M059J (cell line): ENCODE measurements at regions not wholly inside any gene's neighbourhood (a gene's known extent, or its start where the extent isn't known, plus 50 kb on each side); places are given as distances from the start of the nearest gene placed in this dataset.

Experiments
- DNase-seq: peaks from one replicate; pipeline ENCODE4 v3.0.0-alpha.2; 2012; ENCODE audit warnings: low read depth

GRCh38 chr18:43482136-43482535 lies 204.8 kb upstream of the SYT4 start:
- DNase-seq: no peak

GRCh38 chr18:43482600-43482999 lies 205.3 kb upstream of the SYT4 start:
- no peak for DNase-seq

GRCh38 chr18:43484710-43485109 lies 207.4 kb upstream of the SYT4 start:
- no peak for DNase-seq

GRCh38 chr18:43485545-43485963 lies 208.3 kb upstream of the SYT4 start:
- no peak for DNase-seq

GRCh38 chr18:43486462-43486861 lies 209.2 kb upstream of the SYT4 start:
- DNase-seq: peak; percentile 25

GRCh38 chr18:43501099-43501498 lies 223.8 kb upstream of the SYT4 start:
- no peak for DNase-seq

GRCh38 chr18:43506935-43507334 lies 229.6 kb upstream of the SYT4 start:
- DNase-seq: no peak

GRCh38 chr18:43507842-43508481 lies 230.7 kb upstream of the SYT4 start:
- no peak for DNase-seq

GRCh38 chr18:43514747-43515146 lies 237.5 kb upstream of the SYT4 start:
- DNase-seq: no peak

- DNase-seq: no peak
Observed at GRCh38 chr18:43515481-43515880, 238.2 kb upstream of the SYT4 start.

GRCh38 chr18:43524260-43524659 lies 247.0 kb upstream of the SYT4 start:
- no peak for DNase-seq

- peak; percentile 17 for DNase-seq
Observed at GRCh38 chr18:43525169-43525568, 247.9 kb upstream of the SYT4 start.

GRCh38 chr18:43526426-43527145 lies 249.3 kb upstream of the SYT4 start:
- DNase-seq: no peak

GRCh38 chr18:43531438-43531837 lies 254.1 kb upstream of the SYT4 start:
- no peak for DNase-seq

- no peak for DNase-seq
Observed at GRCh38 chr18:43533371-43533770, 256.1 kb upstream of the SYT4 start.

- DNase-seq: peak; percentile 12
Observed at GRCh38 chr18:43534511-43534910, 257.2 kb upstream of the SYT4 start.

- no peak for DNase-seq
Observed at GRCh38 chr18:43539862-43540261, 262.6 kb upstream of the SYT4 start.

- DNase-seq: no peak
Observed at GRCh38 chr18:43542016-43542415, 264.7 kb upstream of the SYT4 start.

GRCh38 chr18:43543236-43543635 lies 265.9 kb upstream of the SYT4 start:
- no peak for DNase-seq

GRCh38 chr18:43547456-43547855 lies 270.2 kb upstream of the SYT4 start:
- DNase-seq: no peak

- no peak for DNase-seq
Observed at GRCh38 chr18:43559507-43559906, 282.2 kb upstream of the SYT4 start.

GRCh38 chr18:43563780-43564179 lies 286.5 kb upstream of the SYT4 start:
- peak; percentile 37 for DNase-seq

GRCh38 chr18:43570593-43570992 lies 293.3 kb upstream of the SYT4 start:
- DNase-seq: no peak
